Osteoblast (primary cell): ENCODE measurements at regions not wholly inside any gene's neighbourhood (a gene's known extent, or its start where the extent isn't known, plus 50 kb on each side); places are given as distances from the start of the nearest gene placed in this dataset.

ENCODE experiments used
- DNase-seq: peaks from one replicate; pipeline ENCODE4 v3.0.0; 2011; ENCODE audit warnings: low spot score, mixed read lengths; ENCODE audit not compliant: insufficient read length; ENCODE audit errors: missing footprints
- H2AFZ ChIP-seq: 2 replicates; pipeline ENCODE4 v1.6.0; 2011; ENCODE audit warnings: mild to moderate bottlenecking, low read length
- H3K27ac ChIP-seq: 2 replicates; pipeline ENCODE4 v1.5.1; 2011; ENCODE audit warnings: mild to moderate bottlenecking, low read depth, low read length, moderate library complexity
- H3K27me3 ChIP-seq: 2 replicates; pipeline ENCODE4 v1.6.0; 2012; ENCODE audit warnings: mild to moderate bottlenecking, control low read depth, inconsistent platforms, low read length, moderate library complexity; ENCODE audit not compliant: insufficient read depth
- H3K36me3 ChIP-seq: 2 replicates; pipeline ENCODE4 v1.5.1; 2011; ENCODE audit warnings: mild to moderate bottlenecking, low read length, control low read depth, moderate library complexity; ENCODE audit not compliant: insufficient read depth
- H3K4me1 ChIP-seq: 2 replicates; pipeline ENCODE4 v1.5.1; 2011; ENCODE audit warnings: mild to moderate bottlenecking, low read length, control low read depth, moderate library complexity; ENCODE audit not compliant: insufficient read depth
- H3K4me2 ChIP-seq: 2 replicates; pipeline ENCODE4 v1.6.0; 2011; ENCODE audit warnings: mild to moderate bottlenecking, low read length; ENCODE audit not compliant: insufficient read depth
- H3K4me3 ChIP-seq: fragments of 200-600 bp; sonication (generic); 3 replicates; pipeline ENCODE4 v1.5.1; 2012; ENCODE audit warnings: mild to moderate bottlenecking, low read length, inconsistent platforms; ENCODE audit not compliant: insufficient read depth
- H3K79me2 ChIP-seq: 2 replicates; pipeline ENCODE4 v1.6.0; 2012; ENCODE audit warnings: mild to moderate bottlenecking, low read length, control low read depth, inconsistent platforms; ENCODE audit not compliant: insufficient read depth
- H3K9me3 ChIP-seq: 2 replicates; pipeline ENCODE4 v1.5.1; 2011; ENCODE audit warnings: low read depth, low read length, control low read depth
- H4K20me1 ChIP-seq: 2 replicates; pipeline ENCODE4 v1.6.0; 2012; ENCODE audit warnings: mild to moderate bottlenecking, low read length, control low read depth; ENCODE audit not compliant: insufficient read depth
- CTCF ChIP-seq: IDR thresholded peaks from 2 replicates; pipeline ENCODE4 v1.5.1; 2011; ENCODE audit warnings: mild to moderate bottlenecking, low read depth, low read length, moderate library complexity; ENCODE audit errors: extremely low read depth

- no peaks in the 10 kb centered on the region for H3K79me2 ChIP-seq
- no peak for DNase-seq
- no peak overlapping the region for H3K4me2 ChIP-seq
- no peak overlapping the region for H2AFZ ChIP-seq
- no peak overlapping the region for H3K4me3 ChIP-seq
- TF ChIP-seq CTCF = no peak
- no peaks in the 10 kb centered on the region for H4K20me1 ChIP-seq
- no peak overlapping the region for H3K27ac ChIP-seq
- peaks cover 1% of the 10 kb centered on the region for H3K9me3 ChIP-seq
- H3K4me1 ChIP-seq = no peaks in the 10 kb centered on the region
- no peaks in the 10 kb centered on the region for H3K27me3 ChIP-seq
- H3K36me3 ChIP-seq = no peaks in the 10 kb centered on the region
Observed at GRCh38 chr6:93828553-93828952, 409.2 kb upstream of the EPHA7 start.

DNA sequence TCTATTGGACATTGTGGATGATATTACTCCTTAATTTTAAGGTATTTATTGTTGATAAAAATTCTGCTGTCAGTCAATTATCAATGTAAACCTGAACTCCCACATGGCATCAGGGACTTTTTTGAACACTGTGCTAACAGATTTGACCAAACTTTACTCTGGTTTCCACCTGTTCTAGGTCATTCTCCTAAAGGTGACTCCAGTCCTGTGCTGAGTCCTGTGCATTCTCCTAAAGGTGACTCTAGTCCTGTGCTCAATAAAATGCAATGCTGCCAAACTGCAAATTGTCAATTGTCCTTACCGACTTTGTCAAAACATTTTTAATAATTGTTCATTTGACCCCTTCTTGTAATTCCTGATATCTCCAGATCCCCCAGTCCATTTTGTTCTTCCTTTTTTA is 408.4 kb upstream of the EPHA7 start:
- no peak overlapping the region for H3K4me3 ChIP-seq
- peaks cover 1% of the 10 kb centered on the region for H3K9me3 ChIP-seq
- TF ChIP-seq CTCF = no peak
- no peak overlapping the region for H2AFZ ChIP-seq
- DNase-seq = no peak
- no peaks in the 10 kb centered on the region for H3K36me3 ChIP-seq
- no peaks in the 10 kb centered on the region for H3K4me1 ChIP-seq
- H3K27ac ChIP-seq = no peak overlapping the region
- H4K20me1 ChIP-seq = no peaks in the 10 kb centered on the region
- H3K4me2 ChIP-seq = no peak overlapping the region
- H3K27me3 ChIP-seq = no peaks in the 10 kb centered on the region
- H3K79me2 ChIP-seq = no peaks in the 10 kb centered on the region

DNA sequence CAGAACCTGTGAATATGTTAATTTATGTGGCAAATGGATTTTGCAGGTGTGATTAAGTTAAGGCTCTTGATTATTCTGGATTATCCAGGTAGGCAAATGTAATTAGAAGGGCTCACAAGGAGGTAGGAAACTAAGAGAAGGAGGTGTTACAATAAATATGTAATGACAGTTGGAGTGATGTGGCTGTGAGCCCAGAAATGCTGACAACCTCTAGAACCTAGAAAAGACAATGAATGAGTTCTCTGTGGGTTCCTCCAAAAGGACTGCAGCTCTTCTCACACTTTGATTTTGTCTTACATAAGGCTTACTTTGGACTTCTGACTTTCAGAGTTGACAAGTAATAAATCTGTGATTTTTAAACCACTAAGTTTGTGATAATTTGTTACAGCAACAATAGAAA is 406.6 kb upstream of the EPHA7 start:
- Histone ChIP-seq H3K79me2 (no peaks in the 10 kb centered on the region), H3K36me3 (no peaks in the 10 kb centered on the region), H3K4me3 (no peak overlapping the region), H3K27me3 (no peaks in the 10 kb centered on the region), H3K9me3 (peaks cover 1% of the 10 kb centered on the region), H2AFZ (no peak overlapping the region), H3K27ac (no peak overlapping the region), H3K4me1 (no peaks in the 10 kb centered on the region), H3K4me2 (no peak overlapping the region), H4K20me1 (no peaks in the 10 kb centered on the region)
- no peak for DNase-seq
- no peak for TF ChIP-seq CTCF

GRCh38 chr6:93823489-93823888 is 404.1 kb upstream of the EPHA7 start:
- H3K4me3 ChIP-seq = no peak overlapping the region
- no peaks in the 10 kb centered on the region for H3K4me1 ChIP-seq
- H3K4me2 ChIP-seq = no peak overlapping the region
- no peak overlapping the region for H2AFZ ChIP-seq
- TF ChIP-seq CTCF = no peak
- H3K36me3 ChIP-seq = no peaks in the 10 kb centered on the region
- no peaks in the 10 kb centered on the region for H3K79me2 ChIP-seq
- no peaks in the 10 kb centered on the region for H4K20me1 ChIP-seq
- DNase-seq = no peak
- H3K27me3 ChIP-seq = no peaks in the 10 kb centered on the region
- no peak overlapping the region for H3K27ac ChIP-seq
- peaks cover 1% of the 10 kb centered on the region for H3K9me3 ChIP-seq
